GM12878 (cell line): ENCODE measurements at regions not wholly inside any gene's neighbourhood (a gene's known extent, or its start where the extent isn't known, plus 50 kb on each side); places are given as distances from the start of the nearest gene placed in this dataset.

ENCODE experiments used
- ATAC-seq: fragments of 200-7000 bp; cut with Tn5 transposase; 3 replicates; pipeline ENCODE4 v1.9.1; 2020; ENCODE audit warnings: mild to moderate bottlenecking, moderate library complexity
- BruUV-seq: library from RNA; stranded (reverse); fragments of 400-500 nt; replicated peaks from 2 replicates; lab custom pipeline; 2021; lab: Mats Ljungman, UMichigan
- CTCF ChIA-PET: fragments of 300-600 bp; sonication (Branson Sonifier 250); formaldehyde crosslinking; extraction: SDS; loops from one replicate; lab custom pipeline; 2021; ENCODE audit warnings: inconsistent platforms; lab: Yijun Ruan, JAX
- POLR2A ChIA-PET: fragments of 350-600 bp; formaldehyde crosslinking; extraction: SDS; loops from one replicate; lab custom pipeline; 2021; ENCODE audit warnings: inconsistent platforms; lab: Charles Lee
- RAD21 ChIA-PET: fragments of 300-600 bp; sonication (Branson Sonifier 250); formaldehyde crosslinking; loops from one replicate; lab custom pipeline; 2023; ENCODE audit warnings: antibody characterized with exemption; ENCODE audit not compliant: unreplicated experiment; lab: Charles Lee
- SMC1A ChIA-PET: fragments of 300-600 bp; sonication (Branson Sonifier 250); formaldehyde crosslinking; loops from one replicate; lab custom pipeline; 2023; ENCODE audit not compliant: unreplicated experiment, uncharacterized antibody; lab: Charles Lee
- DNase-seq: peaks from one replicate; pipeline ENCODE4 v3.0.0-alpha.2; 2011; ENCODE audit warnings: low read depth, low spot score
- FAIRE-seq: peaks from 3 replicates; lab custom pipeline; 2011; peaks lifted over from hg19 to GRCh38; lab: Jason Lieb, UNC
- H2AFZ ChIP-seq: 2 replicates; pipeline ENCODE4 v1.6.0; 2011; ENCODE audit warnings: low read depth, low read length, control low read depth; ENCODE audit not compliant: control insufficient read depth
- H3K27ac ChIP-seq: 2 replicates; pipeline ENCODE4 v1.5.1; 2011; ENCODE audit warnings: control low read depth; ENCODE audit not compliant: control insufficient read depth, insufficient read depth
- H3K27me3 ChIP-seq, 2 experiments: replicated peaks in 1 of 2; 2 replicates each; pipeline versions ENCODE4 v1.6.0 to v1.6.1; 2011; ENCODE audit warnings: low read length in 1 of 2; ENCODE audit not compliant: control insufficient read depth in 2 of 2, insufficient read depth in 2 of 2
- H3K36me3 ChIP-seq, 2 experiments: 2 replicates each; pipeline ENCODE4 v1.5.1; 2011; ENCODE audit warnings: low read length in 1 of 2; ENCODE audit not compliant: control insufficient read depth in 2 of 2, insufficient read depth in 2 of 2
- H3K4me1 ChIP-seq: 2 replicates; pipeline ENCODE4 v1.6.1; 2011; ENCODE audit warnings: mild to moderate bottlenecking, low read length, moderate library complexity, mixed read lengths; ENCODE audit not compliant: control insufficient read depth, insufficient read depth
- H3K4me2 ChIP-seq: 2 replicates; pipeline ENCODE4 v1.6.0; 2011; ENCODE audit warnings: control low read depth; ENCODE audit not compliant: control insufficient read depth, insufficient read depth
- H3K4me3 ChIP-seq: fragments of 200-600 bp; sonication (generic); 2 replicates; pipeline ENCODE4 v1.5.1; 2016
- H3K79me2 ChIP-seq: 2 replicates; pipeline ENCODE4 v1.6.0; 2011; ENCODE audit warnings: low read length; ENCODE audit not compliant: control insufficient read depth, insufficient read depth
- H3K9ac ChIP-seq: 2 replicates; pipeline ENCODE4 v1.8.0; 2011; ENCODE audit warnings: low read length, control low read depth, mixed read lengths; ENCODE audit not compliant: control insufficient read depth, insufficient read depth
- H3K9me3 ChIP-seq: replicated peaks from 3 replicates; pipeline ENCODE4 v1.5.1; 2011; ENCODE audit warnings: mild to moderate bottlenecking, low read length; ENCODE audit not compliant: control insufficient read depth, insufficient read depth
- H4K20me1 ChIP-seq: 2 replicates; pipeline ENCODE4 v1.6.0; 2011; ENCODE audit not compliant: control insufficient read depth, insufficient read depth
- BCL11A ChIP-seq: IDR thresholded peaks from 2 replicates; pipeline ENCODE4 v1.6.1; 2011; ENCODE audit warnings: low read depth, low read length
- BMI1 ChIP-seq: fragments of 450-650 bp; IDR thresholded peaks from 2 replicates; pipeline ENCODE4 v1.6.1; 2016; ENCODE audit warnings: mild to moderate bottlenecking, moderate library complexity, borderline replicate concordance
- CREB1 ChIP-seq: IDR thresholded peaks from 2 replicates; pipeline ENCODE4 v1.6.1; 2012; ENCODE audit warnings: low read depth, mild to moderate bottlenecking, inconsistent platforms
- GABPA ChIP-seq: IDR thresholded peaks from 2 replicates; pipeline ENCODE4 v1.6.1; 2014; ENCODE audit warnings: antibody characterized with exemption, low read depth, mild to moderate bottlenecking, inconsistent platforms
- GATAD2B ChIP-seq: fragments of 450-650 bp; conservative IDR thresholded peaks from 2 replicates; pipeline ENCODE4 v1.6.1; 2017; ENCODE audit warnings: low read depth, mild to moderate bottlenecking, moderate library complexity
- HDAC6 ChIP-seq: fragments of 200-600 bp; sonication (generic); IDR thresholded peaks from one replicate; pipeline ENCODE4 v1.8.0; 2017; ENCODE audit warnings: antibody characterized with exemption; ENCODE audit not compliant: unreplicated experiment
- MYC ChIP-seq: IDR thresholded peaks from 2 replicates; pipeline ENCODE4 v1.6.1; 2011; ENCODE audit warnings: mild to moderate bottlenecking, low read length, moderate library complexity, inconsistent platforms; ENCODE audit not compliant: insufficient read depth, insufficient replicate concordance, insufficient read length, severe bottlenecking
- NFXL1 ChIP-seq: fragments of 450-650 bp; IDR thresholded peaks from 2 replicates; pipeline ENCODE4 v1.6.1; 2017; ENCODE audit warnings: antibody characterized with exemption, mild to moderate bottlenecking, borderline replicate concordance
- NR2F1 ChIP-seq: fragments of 450-650 bp; conservative IDR thresholded peaks from 2 replicates; pipeline ENCODE4 v1.6.1; 2017; ENCODE audit warnings: mild to moderate bottlenecking
- RELA ChIP-seq: fragments of 450-650 bp; IDR thresholded peaks from 2 replicates; pipeline ENCODE4 v1.8.0; 2014; ENCODE audit warnings: borderline replicate concordance; ENCODE audit not compliant: partially characterized antibody
- STAT1 ChIP-seq: fragments of 450-650 bp; conservative IDR thresholded peaks from 2 replicates; pipeline ENCODE4 v1.6.1; 2014; ENCODE audit warnings: antibody characterized with exemption, mild to moderate bottlenecking
- SUPT20H ChIP-seq: IDR thresholded peaks from 2 replicates; pipeline ENCODE4 v1.6.1; 2011; ENCODE audit warnings: low read depth, mild to moderate bottlenecking, low read length, moderate library complexity, borderline replicate concordance; ENCODE audit not compliant: control insufficient read depth
- TBL1XR1 ChIP-seq: IDR thresholded peaks from 2 replicates; pipeline ENCODE4 v1.6.1; 2012; ENCODE audit warnings: low read depth, low read length, improper control_type of control experiment
- ZNF207 ChIP-seq: fragments of 450-650 bp; IDR thresholded peaks from 2 replicates; pipeline ENCODE4 v1.6.1; 2014; ENCODE audit warnings: antibody characterized with exemption, mild to moderate bottlenecking, borderline replicate concordance
- ZNF217 ChIP-seq: fragments of 450-650 bp; IDR thresholded peaks from 2 replicates; pipeline ENCODE4 v1.6.1; 2017; ENCODE audit warnings: antibody characterized with exemption, mild to moderate bottlenecking
- ZNF274 ChIP-seq: IDR thresholded peaks from one replicate; pipeline ENCODE4 v1.8.0; 2011; ENCODE audit not compliant: insufficient read length, insufficient read depth
- WGBS: methylation state at CpG from one replicate; pipeline ENCODE4 v1.1.6; 2016; ENCODE audit warnings: low lambda C conversion rate; ENCODE audit not compliant: insufficient replicate concordance, insufficient coverage; ENCODE audit errors: missing lambda C conversion rate; 5-methylcytosine and 5-hydroxymethylcytosine counted together
- in situ Hi-C: fragments of 300-500 bp; cut with MboI; formaldehyde crosslinking; loops from 9 replicates; pipeline ENCODE4 v1.14.3; 2018; ENCODE audit warnings: mixed read lengths
- intact Hi-C: fragments of 100-400 bp; cut with micrococcal nuclease; formaldehyde crosslinking; loops from one replicate; pipeline ENCODE4 v1.14.2; 2022; ENCODE audit not compliant: unreplicated experiment
- TF ChIP-seq, protein P1 (sequence below): IDR thresholded peaks from 2 replicates; pipeline ENCODE4 v1.6.1; 2011; ENCODE audit warnings: borderline replicate concordance, low read depth, mild to moderate bottlenecking, moderate library complexity, mixed read lengths, low read length; ENCODE audit not compliant: insufficient read depth; ENCODE audit errors: extremely low read length
- TF ChIP-seq, protein P2 (sequence below): IDR thresholded peaks from 2 replicates; pipeline ENCODE4 v1.6.1; 2012; ENCODE audit warnings: mild to moderate bottlenecking, low read depth, low read length
- TF ChIP-seq, protein P3 (sequence below): fragments of 450-650 bp; IDR thresholded peaks from 2 replicates; pipeline ENCODE4 v1.6.1; 2017; ENCODE audit warnings: mild to moderate bottlenecking

DNA sequence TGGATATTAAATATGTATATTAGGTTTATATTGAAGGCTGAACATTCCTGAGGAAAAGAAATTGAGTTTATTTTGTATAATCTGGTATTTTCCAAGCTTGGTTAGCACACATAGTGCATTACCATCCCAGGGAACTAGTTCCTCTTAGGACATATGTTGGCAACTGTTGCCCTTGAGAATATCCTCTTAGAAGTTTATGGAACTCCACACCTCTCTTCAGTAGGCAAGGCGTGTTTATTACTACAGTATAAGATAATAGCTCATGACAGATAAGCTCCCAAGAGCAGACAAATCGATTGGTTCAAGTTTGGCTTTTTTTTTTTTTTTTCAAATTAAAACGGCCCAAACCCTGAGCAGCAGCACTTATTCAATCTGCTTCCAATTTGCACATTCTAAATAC, 59.8 kb upstream of the SIPA1L2 start:
- in situ Hi-C loops, result no loop called here
- ATAC-seq (no peak), FAIRE-seq (no peak), DNase-seq (no peak)
- no peak overlapping the region for H3K9ac ChIP-seq
- ChIA-PET RAD21 (no interaction called here), SMC1A (interaction anchor here (0.6 kb wide), 1 partner anchor 236 kb away, joined by 4 read pairs; no protein-coding TSS in a partner anchor), POLR2A (no interaction called here), CTCF (no interaction called here)
- H3K36me3 ChIP-seq, result no peaks in the 10 kb centered on the region
- TF ChIP-seq RELA (no peak), ZNF217 (no peak), GABPA (no peak), ZNF207 (no peak), SUPT20H (no peak), CREB1 (no peak), BMI1 (no peak), STAT1 (no peak), ZNF274 (no peak), NFXL1 (no peak), MYC (no peak), TBL1XR1 (no peak), GATAD2B (no peak), HDAC6 (no peak), NR2F1 (no peak), BCL11A (no peak)
- TF ChIP-seq, protein P1, sequence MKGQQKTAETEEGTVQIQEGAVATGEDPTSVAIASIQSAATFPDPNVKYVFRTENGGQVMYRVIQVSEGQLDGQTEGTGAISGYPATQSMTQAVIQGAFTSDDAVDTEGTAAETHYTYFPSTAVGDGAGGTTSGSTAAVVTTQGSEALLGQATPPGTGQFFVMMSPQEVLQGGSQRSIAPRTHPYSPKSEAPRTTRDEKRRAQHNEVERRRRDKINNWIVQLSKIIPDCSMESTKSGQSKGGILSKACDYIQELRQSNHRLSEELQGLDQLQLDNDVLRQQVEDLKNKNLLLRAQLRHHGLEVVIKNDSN, result no peak
- TF ChIP-seq, protein P2, sequence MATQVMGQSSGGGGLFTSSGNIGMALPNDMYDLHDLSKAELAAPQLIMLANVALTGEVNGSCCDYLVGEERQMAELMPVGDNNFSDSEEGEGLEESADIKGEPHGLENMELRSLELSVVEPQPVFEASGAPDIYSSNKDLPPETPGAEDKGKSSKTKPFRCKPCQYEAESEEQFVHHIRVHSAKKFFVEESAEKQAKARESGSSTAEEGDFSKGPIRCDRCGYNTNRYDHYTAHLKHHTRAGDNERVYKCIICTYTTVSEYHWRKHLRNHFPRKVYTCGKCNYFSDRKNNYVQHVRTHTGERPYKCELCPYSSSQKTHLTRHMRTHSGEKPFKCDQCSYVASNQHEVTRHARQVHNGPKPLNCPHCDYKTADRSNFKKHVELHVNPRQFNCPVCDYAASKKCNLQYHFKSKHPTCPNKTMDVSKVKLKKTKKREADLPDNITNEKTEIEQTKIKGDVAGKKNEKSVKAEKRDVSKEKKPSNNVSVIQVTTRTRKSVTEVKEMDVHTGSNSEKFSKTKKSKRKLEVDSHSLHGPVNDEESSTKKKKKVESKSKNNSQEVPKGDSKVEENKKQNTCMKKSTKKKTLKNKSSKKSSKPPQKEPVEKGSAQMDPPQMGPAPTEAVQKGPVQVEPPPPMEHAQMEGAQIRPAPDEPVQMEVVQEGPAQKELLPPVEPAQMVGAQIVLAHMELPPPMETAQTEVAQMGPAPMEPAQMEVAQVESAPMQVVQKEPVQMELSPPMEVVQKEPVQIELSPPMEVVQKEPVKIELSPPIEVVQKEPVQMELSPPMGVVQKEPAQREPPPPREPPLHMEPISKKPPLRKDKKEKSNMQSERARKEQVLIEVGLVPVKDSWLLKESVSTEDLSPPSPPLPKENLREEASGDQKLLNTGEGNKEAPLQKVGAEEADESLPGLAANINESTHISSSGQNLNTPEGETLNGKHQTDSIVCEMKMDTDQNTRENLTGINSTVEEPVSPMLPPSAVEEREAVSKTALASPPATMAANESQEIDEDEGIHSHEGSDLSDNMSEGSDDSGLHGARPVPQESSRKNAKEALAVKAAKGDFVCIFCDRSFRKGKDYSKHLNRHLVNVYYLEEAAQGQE, result no peak
- TF ChIP-seq, protein P3, sequence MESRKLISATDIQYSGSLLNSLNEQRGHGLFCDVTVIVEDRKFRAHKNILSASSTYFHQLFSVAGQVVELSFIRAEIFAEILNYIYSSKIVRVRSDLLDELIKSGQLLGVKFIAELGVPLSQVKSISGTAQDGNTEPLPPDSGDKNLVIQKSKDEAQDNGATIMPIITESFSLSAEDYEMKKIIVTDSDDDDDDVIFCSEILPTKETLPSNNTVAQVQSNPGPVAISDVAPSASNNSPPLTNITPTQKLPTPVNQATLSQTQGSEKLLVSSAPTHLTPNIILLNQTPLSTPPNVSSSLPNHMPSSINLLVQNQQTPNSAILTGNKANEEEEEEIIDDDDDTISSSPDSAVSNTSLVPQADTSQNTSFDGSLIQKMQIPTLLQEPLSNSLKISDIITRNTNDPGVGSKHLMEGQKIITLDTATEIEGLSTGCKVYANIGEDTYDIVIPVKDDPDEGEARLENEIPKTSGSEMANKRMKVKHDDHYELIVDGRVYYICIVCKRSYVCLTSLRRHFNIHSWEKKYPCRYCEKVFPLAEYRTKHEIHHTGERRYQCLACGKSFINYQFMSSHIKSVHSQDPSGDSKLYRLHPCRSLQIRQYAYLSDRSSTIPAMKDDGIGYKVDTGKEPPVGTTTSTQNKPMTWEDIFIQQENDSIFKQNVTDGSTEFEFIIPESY, result no peak
- H4K20me1 ChIP-seq, result no peaks in the 10 kb centered on the region
- BruUV-seq, result no TSS peak
- H3K4me2 ChIP-seq, result no peak overlapping the region
- intact Hi-C loops, result no loop called here
- H2AFZ ChIP-seq, result no peak overlapping the region
- 0% methylated on average over 3 of the region's 3 CpGs for WGBS
- no peak overlapping the region for H3K27ac ChIP-seq
- no peaks in the 10 kb centered on the region for H3K79me2 ChIP-seq
- H3K4me1 ChIP-seq, result no peaks in the 10 kb centered on the region
- H3K9me3 ChIP-seq, result no peaks in the 10 kb centered on the region
- H3K4me3 ChIP-seq, result no peak overlapping the region
- no peaks in the 10 kb centered on the region; a peak in 1 of 4 replicates for H3K27me3 ChIP-seq
